HG03457 (cell line): ENCODE measurements at regions not wholly inside any gene's neighbourhood (a gene's known extent, or its start where the extent isn't known, plus 50 kb on each side); places are given as distances from the start of the nearest gene placed in this dataset.

ENCODE experiments used
- ATAC-seq: cut with Tn5 transposase; IDR thresholded peaks from one replicate; pipeline ENCODE4 v1.9.1; 2021; ENCODE audit warnings: moderate number of reproducible peaks; ENCODE audit not compliant: unreplicated experiment

DNA sequence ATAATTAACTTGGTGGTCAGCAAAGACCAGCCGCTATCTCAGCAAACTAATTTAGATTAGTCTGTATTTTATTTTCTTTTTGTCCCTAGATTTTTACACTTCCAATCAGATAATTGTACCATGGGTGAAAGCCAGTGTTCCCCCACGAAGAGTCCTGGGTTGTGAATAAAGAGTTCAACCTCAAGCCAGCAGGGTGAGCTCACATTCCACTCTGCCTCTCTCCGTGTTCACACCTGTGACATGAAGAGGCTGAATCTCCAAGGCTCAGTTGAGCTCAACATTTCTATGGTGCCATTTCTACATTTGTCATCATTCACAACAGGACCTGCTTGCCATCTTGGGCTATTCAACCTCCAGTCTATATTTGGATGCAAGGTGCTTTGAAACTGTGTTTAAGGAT lies 771.5 kb downstream of the GALR1 start:
- ATAC-seq, result no peak

DNA sequence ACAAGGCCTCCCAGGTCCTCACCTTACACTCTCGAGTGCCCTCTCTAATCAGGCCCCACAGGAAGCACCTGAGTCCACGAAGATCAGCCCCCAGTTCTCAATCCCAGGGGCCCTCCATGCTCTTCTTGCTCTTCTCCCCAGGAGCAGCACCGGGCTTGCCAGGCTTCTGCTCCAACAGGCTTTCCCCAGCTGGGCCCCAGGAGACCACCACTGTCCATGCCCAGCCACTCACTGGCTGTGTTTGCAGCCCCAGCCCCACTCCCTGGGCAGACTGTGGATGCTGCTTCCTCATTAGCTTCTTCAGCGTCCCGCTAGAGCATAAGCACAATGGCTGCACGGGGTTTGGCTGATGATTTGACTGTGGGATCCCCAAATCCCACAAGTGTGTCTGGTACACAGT lies 781.9 kb downstream of the GALR1 start:
- ATAC-seq, result no peak

DNA sequence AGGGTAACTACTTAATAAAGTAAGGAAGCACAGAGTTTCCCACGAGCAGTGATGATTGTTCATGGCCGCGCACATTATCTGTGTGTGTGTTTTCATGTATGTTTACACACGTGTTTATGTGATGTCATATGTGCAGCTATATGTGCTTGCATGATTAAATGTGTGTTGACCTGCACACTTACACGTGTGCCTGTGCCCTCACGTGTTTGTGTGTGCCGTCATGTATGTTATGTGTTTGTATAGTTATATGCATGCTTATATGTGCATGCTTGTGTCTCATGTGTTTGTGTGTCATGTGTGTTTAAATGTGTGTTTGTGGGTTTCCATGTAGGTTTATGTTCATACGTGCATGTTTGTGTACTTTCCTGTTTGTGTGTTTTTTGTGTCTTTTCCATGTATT lies 782.3 kb downstream of the GALR1 start:
- no peak for ATAC-seq

DNA sequence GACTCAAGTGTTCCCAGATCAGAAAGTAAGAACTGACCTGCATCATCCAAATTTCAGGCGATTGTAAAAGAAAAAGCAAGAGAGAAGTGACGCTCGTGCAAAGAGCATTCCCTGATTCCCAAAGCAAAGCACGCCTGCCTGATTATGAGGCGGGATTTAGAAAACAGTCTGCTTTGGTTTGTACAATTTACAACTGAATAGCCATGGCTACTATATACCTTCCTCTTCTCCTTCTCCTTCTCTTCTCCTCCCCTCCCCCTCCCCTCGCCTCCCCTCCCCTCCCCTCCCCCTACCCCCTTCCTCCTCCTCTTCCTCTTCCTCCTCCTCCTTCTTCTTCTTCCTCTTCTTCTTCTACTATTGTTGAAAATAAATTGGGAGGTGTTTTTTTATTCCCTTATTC lies 782.9 kb downstream of the GALR1 start:
- ATAC-seq, result no peak

DNA sequence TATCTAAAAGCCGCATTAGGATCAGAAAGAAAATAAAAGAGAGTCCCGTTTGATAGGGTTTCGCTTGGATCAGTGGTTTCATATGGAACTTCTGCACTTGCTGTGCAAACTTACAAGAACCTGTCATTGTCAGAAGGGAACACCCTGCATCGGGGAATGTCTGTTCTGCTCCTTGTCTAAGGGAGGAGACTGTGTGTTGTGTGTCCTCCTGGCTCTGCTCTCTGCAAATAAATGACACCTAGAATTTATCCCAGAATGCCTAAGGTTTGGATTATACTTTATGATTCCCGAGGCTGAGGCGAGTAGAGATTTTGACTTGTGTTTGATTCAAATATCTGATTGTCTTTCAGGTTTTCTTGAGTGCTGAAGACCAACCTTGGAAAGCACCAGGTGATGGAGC lies 785.1 kb downstream of the GALR1 start:
- ATAC-seq, result no peak

DNA sequence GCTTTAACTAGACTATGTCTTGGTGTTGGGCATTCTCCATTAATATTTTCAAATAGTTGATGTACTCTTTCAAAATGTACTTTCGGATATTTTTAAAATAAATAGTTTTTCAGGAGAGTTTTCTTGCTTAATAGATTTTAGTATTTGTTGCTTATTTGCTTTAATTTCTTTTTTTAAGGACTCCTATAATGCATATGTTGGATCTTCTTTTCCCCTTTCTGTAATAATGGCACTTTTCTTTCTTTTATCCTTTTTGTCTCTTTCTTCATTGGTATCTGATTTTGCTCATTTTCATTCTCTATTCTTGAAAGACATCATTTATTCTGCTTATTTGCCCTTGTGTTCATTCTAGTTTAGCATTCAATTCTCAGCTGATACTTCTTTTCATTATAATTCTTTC lies 791.6 kb downstream of the GALR1 start:
- no peak for ATAC-seq

DNA sequence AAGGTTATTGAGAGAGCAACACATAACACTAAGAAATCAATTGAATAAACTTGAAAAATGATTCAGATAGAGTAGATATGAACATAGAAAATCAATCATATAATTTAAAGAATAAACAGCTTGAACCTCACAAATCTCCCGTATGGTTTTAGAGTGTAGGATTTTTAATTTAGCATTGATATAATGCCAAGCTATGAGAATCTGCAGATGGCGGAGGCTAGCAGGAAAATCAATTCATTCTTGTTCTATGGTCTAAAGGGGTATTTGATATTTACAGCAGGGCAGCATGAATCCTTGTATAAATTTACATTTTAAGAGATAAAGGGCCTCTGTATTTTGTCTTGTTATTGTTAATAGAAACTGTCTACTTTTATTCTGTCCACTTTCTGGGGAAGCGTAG lies 797.0 kb downstream of the GALR1 start:
- ATAC-seq, result no peak

DNA sequence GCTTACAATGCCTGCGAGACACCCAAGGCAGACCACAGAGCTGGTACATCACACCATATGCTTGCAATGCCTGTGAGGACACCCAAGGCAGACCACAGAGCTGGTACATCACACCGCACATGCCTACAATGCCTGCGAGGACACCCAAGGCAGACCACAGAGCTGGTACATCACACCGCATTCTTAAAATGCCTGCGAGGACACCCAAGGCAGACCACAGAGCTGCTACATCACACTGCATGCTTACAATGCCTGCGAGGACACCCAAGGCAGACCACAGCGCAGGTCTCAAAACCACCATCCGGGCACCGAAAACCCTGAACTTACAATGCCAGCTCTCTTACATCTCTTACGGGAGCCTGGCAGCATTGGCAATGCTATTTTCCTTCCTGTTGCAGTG lies 799.6 kb downstream of the GALR1 start:
- ATAC-seq, result no peak

DNA sequence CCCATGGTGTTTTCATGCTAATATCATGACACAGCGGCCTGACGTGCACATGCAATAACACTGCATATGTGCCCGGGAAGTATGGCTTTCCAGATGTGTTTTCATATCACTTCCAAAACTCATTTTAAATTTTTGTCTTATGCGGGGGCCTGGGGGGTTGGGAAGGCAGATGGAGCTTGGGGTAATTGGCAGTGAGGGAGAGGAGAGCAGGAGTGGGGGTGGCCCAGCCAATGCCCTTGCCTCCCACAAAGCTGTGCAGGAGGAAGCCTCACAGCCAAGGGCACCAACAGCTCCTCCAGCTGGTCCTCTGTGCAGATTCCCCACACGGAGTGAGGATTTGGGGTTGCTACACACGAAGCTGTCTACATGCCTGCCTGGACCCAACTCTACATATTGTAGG lies 805.2 kb downstream of the GALR1 start:
- ATAC-seq, result no peak

DNA sequence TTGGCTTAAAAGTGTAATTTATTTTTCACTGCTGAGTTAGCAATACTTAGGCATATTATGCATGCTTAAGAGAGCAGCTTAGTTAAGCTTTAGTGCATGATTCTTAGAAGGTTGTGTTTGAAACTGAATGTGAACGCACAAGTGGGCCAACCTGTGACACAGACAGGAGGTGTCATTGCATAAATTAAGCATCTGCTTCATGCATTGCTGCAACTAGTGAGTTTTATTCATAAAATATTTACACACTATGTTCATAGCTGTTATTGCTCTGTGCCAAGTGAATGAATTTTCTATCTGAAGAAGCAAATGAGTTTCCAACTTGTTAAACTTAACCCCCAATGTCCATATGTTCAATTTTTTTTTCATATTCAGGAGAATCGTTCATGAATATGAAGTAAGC lies 806.4 kb downstream of the GALR1 start:
- no peak for ATAC-seq

DNA sequence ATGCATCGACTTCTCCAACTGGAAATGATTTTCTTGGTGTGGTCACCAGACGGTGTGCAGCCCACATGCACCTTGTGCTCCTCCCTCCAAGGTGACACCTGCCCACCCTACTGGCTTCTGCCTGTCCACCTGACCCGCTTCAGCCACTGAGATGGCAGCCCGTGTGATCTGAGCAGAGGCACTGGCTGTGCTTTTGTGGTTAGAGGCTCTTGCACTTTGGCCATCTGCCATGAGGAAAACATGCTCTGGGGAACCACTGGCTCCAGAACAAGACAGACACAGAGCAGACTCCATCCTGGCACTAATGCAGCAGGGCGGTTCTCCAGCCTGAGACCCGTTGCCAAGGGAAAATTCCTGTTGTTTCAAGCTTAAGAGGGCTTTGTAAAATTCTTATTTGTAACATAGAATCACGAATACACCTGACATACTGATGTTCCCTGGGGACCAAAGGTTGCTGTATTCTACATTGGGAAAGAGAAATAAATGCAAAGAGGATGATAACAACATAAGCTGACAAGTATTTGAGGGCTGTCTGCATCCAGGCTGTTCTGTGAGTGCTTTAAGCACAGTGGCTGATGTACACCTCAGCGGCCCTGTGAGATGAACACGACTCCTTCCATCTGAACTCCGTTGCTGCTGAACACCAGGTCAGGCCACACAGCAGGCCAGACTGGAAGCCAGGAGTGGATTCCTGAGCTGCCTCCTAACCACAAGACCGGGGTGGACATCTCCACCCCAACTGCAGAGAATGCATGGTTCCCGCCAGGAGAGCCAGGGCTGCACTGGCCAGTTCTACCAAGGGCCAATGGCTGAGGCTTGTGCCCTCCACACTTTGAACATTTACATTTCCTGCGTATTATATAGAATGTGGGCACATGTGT lies 820.4 kb downstream of the GALR1 start:
- ATAC-seq, result no peak

DNA sequence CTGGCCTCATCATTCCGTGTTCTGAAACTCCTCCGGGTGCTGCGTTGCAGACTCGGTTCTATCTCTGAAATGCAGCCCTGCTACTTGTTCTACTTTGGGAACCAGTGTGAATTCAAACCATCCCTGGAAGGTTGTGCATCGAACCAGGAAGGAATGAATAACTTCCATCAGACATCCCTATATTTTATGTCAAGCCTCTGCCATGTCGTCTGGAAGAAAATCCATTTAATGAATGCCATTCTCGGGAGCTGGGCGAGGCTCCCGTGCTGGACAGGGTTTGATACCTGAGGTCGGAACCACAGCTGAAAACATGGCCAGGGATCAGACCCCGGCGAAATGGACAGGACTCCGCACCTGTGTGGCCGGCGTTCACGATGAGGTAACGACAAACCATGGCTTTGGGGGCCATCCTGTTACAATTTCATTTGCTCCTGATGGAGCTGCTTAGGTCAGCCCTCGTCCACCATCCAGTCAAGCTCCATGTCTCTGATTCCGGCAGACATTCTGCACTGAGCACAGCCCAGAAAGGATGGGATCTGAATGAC lies 821.6 kb downstream of the GALR1 start:
- no peak for ATAC-seq

DNA sequence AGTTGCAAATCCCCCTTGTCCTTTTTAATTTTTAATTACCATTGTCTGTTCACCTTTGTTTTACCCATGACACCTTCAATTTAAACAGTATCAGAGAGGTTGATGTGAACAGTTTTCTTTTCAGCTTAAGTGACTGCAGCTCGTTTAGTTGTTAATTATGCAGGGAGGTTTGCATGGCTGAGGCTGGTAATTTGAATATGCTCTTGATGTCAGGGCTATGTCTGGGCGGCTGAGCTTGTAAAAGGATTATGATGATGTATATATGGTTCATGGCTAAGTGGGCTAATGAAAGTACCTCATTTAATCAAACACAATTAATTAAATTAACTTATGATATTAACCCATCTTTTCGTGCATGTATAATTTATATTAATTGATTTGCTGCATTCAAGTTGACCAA lies 822.1 kb downstream of the GALR1 start:
- no peak for ATAC-seq

DNA sequence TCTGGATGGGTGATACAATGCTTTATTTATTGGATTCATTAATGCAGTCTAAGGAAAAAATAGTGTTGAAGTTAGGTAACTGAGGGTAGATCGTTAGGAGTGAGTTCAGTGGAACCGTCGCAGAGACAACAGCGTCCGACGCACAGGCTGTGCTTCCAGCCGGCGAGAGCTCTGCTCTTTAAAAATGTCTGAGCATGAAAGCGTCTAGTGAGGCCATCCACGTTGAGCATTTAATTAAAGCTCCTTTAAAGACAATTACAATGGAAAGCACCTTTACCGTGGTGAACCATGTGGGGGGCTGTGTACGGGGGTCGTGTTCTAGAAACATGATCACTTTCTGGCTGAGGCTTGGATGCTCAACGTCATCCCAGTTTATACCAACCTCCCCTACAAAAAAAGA lies 822.7 kb downstream of the GALR1 start:
- no peak for ATAC-seq

DNA sequence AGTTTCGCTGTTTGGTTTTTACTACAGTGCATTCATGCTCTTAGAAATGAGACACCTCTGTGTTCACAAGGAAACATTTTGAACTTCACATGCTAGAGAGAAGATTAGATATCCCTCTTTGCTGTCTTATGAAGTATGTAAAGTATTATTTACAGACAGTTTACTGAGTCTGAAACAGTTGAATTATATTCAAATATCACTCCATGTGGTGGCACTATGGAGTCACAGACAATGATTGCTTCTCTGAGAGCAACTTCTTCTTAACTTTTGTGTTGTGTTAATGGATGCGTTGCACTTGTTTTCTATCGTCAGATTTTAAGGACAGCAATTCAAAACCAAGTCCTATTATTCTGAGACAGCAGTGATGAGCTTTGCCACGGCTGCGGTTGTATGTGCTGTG lies 823.6 kb downstream of the GALR1 start:
- ATAC-seq, result no peak

DNA sequence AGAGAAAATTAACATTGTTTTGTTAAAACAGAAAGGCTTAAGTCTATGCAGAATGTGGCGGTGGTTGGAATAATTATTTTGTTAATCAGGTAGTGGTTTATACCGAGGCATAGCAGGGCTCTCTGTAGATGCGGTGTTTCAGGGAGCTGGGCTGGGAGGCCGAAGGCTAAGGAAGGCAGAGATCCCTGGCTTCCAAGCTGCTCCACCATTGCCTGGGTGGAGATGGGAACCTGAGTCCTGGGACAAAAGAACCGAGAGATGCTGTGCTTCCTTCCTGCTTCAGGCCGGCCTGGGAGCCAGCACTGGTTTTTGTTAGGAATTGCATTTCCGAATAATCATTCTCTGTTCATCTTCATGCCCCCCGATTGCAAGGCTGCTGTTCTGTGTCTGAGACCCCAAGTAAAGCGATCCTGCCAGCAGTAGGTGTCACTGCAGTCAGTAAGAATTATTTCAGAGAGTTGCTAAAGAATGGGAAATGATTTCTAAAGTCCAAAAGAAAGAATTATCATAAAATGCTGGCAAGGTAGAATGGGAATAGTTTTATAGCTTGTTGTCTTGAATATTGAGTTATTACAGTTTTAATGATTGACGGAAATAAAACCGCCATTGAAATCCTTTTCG lies 824.9 kb downstream of the GALR1 start:
- ATAC-seq, result no peak

DNA sequence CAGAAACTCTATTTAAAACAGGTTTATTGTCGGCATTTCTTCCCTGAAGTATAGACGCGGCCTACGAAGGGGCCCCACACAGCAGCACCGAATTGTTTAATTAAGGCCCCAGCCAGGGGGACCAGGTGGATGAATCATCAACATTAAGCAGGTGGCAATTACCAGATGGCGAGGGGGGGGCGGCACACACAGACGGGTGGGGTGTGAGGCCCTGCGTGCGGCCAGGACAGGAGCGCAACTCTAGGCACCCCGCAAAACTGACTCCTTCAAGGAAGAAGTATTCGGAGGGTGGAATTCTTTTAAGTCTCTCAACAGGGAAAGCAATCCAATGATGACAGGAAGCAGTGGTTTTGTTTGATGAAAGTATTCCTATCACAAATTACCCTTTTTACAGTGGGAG lies 830.4 kb downstream of the GALR1 start:
- no peak for ATAC-seq

DNA sequence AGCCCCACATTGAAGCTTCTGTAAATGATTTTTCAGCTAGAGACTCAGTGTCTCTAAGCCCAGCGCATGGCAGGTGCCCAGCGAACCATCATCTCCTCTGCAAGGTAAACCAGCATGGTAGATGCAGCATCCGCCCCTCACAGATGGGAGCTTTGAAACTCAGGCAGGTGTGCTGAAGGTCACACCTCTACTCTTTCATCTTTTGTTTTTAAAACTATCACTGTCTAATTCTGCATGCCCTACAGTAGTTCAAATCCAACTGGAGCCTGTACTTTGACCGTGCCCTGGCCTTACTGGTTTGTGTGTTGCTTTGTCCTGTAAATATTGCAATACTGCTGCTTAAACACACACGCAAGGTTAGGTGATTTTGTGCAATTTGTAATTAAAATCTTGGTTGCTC lies 831.1 kb downstream of the GALR1 start:
- no peak for ATAC-seq

DNA sequence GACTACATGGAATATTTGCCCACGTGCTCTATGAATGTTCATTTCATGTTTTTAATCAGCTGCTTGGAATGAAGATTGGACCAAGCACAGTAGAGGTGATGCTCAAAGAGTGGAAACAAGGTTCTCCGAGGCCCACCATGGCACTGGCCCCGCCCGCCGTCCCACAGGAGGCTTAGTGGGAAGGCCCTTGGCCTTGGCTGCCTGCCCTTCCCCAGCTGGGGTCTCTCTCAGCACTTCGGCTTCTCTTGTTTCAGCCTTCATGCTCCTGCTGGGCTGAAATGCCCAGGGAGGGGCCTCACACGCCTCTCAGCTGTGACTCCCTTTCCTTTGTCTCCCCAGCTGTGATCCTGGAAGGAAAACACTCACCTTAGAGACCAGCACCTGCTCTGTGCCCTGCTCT lies 833.2 kb downstream of the GALR1 start:
- ATAC-seq, result no peak

DNA sequence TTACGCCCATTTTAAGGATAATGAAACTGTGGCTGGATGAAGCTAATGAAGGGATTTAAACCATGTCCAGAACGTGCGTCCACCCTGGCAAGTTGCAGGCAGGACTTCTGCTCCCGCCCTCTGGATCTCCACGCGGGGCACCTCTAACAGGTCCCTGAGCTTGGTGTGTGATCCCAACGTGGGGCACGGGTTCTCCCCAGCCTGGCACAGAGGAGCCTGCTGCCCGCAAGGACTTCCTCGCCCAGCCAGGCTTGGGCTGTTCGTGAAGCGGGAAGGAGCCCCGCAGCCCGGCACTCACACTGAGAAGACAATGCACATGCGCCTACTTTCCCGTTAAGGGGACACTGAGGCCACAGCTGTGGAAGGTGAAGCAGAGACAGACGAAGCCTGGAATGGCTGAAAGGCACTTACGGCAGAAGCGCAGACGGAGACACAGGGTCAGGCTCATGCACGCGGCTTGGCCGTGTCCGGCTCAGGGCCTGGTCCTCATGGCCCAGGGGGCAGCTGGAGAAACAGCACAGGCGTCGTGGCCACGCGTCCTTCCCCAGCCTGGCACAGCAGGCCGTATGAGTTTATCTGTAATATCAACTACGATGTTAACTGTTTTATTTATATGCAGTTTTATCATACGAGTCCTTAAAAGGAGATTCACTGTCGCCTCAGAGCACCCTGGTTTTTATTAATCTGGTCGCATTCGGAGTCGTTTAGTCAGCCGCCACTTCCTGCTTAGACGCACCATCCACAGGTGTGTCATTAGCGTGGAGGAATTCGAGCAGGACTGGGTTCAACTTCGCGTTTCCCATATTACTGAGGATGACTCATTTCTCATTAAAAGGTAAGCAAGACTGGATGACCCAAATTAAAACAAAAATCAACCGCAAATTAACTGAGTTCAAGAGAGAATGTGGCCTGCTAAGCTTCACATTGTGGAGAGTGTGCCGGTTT lies 835.9 kb downstream of the GALR1 start:
- no peak for ATAC-seq

DNA sequence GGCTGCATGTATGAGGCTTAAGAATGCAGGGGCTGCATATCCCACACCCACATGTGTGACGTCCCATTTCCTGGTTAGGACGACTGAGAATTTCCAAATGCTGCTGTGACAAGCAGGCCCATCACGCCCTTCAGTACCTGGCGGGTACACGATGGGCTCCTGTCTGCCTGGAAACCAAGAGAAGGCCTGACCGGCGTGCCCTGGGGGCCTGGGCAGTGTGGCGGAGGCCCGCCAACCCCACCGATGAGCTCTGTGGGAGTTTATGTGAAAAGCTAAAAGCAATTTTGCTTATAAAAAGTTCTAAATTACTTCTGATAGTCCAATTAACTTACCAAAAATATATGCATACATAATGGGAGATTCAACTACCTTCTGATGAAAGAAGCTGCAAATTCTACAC lies 837.3 kb downstream of the GALR1 start:
- ATAC-seq, result no peak
